ENCODE measurements at regions not wholly inside any gene's neighbourhood (a gene's known extent, or its start where the extent isn't known, plus 50 kb on each side); places are given as distances from the start of the nearest gene placed in this dataset.

DNA sequence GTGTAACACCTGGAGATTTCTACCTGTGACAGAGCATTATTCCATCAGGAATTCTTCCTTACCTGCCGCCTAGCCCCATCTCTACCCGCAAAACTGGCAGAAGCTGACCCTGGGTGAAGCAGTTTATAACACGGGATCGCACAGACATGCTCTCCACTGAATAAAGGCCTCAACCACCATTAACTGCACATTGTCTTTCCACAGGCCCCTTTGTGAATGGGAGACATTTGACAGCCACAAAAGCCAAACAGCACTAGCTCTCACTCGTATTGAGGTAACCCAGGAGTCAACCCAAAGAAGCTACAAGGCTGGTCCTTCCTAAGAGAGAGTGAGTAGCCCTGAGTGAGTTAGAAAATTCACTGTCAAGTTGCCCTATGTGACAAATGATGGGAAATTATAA, 135.6 kb downstream of the RCN1 start:
- Histone ChIP-seq H3K4me2 (ENCODE audit: insufficient read depth, low read length) (no peak overlapping the region), H3K9ac (ENCODE audit: low read depth, low read length) (no peak overlapping the region), H3K79me2 (ENCODE audit: insufficient read depth, low read length) (no peaks in the 10 kb centered on the region), H3K27me3 (ENCODE audit: insufficient read depth, low read length, poor library complexity) (peaks cover 24% of the 10 kb centered on the region), H3K9me3 (ENCODE audit: insufficient read depth, low read length, severe bottlenecking) (no peaks in the 10 kb centered on the region), H2AFZ (ENCODE audit: low read depth, low read length) (no peak overlapping the region), H3K4me1 (ENCODE audit: insufficient read depth, low read length) (peaks cover 6% of the 10 kb centered on the region), H3K27ac (ENCODE audit: low read length) (no peak overlapping the region), H3K36me3 (ENCODE audit: insufficient read depth, low read length) (no peaks in the 10 kb centered on the region), H4K20me1 (ENCODE audit: insufficient read depth, low read length) (no peaks in the 10 kb centered on the region), H3K4me3 (ENCODE audit: low read depth in 1 of 2, low read length in 2 of 2) (no peak overlapping the region)
- TF ChIP-seq CTCF (IDR thresholded peaks at IDR 0.05; ENCODE audit: borderline replicate concordance, extremely low read depth, low read length, poor library complexity, severe bottlenecking) (no peak), EZH2 (IDR thresholded peaks at IDR 0.05; ENCODE audit: borderline replicate concordance, low read depth, low read length, severe bottlenecking) (no peak)
- ATAC-seq (ENCODE audit: insufficient read depth, low read depth) (no peak), DNase-seq (no peak)

GRCh38 chr11:32229576-32230240, 138.8 kb downstream of the RCN1 start:
- peaks cover 6% of the 10 kb centered on the region for H3K27me3 ChIP-seq (ENCODE audit: insufficient read depth, low read length, poor library complexity)
- H2AFZ ChIP-seq (ENCODE audit: low read depth, low read length): no peak overlapping the region

GRCh38 chr11:32231909-32232493, 141.1 kb downstream of the RCN1 start:
- Histone ChIP-seq H2AFZ (ENCODE audit: low read depth, low read length) (no peak overlapping the region), H3K27ac (ENCODE audit: low read length) (no peak overlapping the region), H3K4me2 (ENCODE audit: insufficient read depth, low read length) (no peak overlapping the region), H3K9me3 (ENCODE audit: insufficient read depth, low read length, severe bottlenecking) (no peaks in the 10 kb centered on the region), H3K4me1 (ENCODE audit: insufficient read depth, low read length) (peaks cover 6% of the 10 kb centered on the region), H3K27me3 (ENCODE audit: insufficient read depth, low read length, poor library complexity) (peaks cover 15% of the 10 kb centered on the region), H3K4me3 (ENCODE audit: low read depth in 1 of 2, low read length in 2 of 2) (no peak overlapping the region), H3K36me3 (ENCODE audit: insufficient read depth, low read length) (no peaks in the 10 kb centered on the region), H3K79me2 (ENCODE audit: insufficient read depth, low read length) (no peaks in the 10 kb centered on the region), H4K20me1 (ENCODE audit: insufficient read depth, low read length) (no peaks in the 10 kb centered on the region), H3K9ac (ENCODE audit: low read depth, low read length) (no peak overlapping the region)
- TF ChIP-seq CTCF (IDR thresholded peaks at IDR 0.05; ENCODE audit: borderline replicate concordance, extremely low read depth, low read length, poor library complexity, severe bottlenecking): peak; percentile 79
- no peak for TF ChIP-seq EZH2 (IDR thresholded peaks at IDR 0.05; ENCODE audit: borderline replicate concordance, low read depth, low read length, severe bottlenecking)
- DNase-seq (peak; percentile 47), ATAC-seq (ENCODE audit: insufficient read depth, low read depth) (peak; percentile 89)

More at GRCh38 chr11:32229576-32230240, 138.8 kb downstream of the RCN1 start:
- H3K36me3 ChIP-seq (ENCODE audit: insufficient read depth, low read length): no peaks in the 10 kb centered on the region
- H4K20me1 ChIP-seq (ENCODE audit: insufficient read depth, low read length): no peaks in the 10 kb centered on the region
- H3K9ac ChIP-seq (ENCODE audit: low read depth, low read length): no peak overlapping the region
- no peak overlapping the region for H3K4me3 ChIP-seq (ENCODE audit: low read depth in 1 of 2, low read length in 2 of 2)
- no peaks in the 10 kb centered on the region for H3K79me2 ChIP-seq (ENCODE audit: insufficient read depth, low read length)
- H3K4me1 ChIP-seq (ENCODE audit: insufficient read depth, low read length): peaks cover 6% of the 10 kb centered on the region
- DNase-seq: peak; percentile 36
- H3K4me2 ChIP-seq (ENCODE audit: insufficient read depth, low read length): no peak overlapping the region
- TF ChIP-seq EZH2 (IDR thresholded peaks at IDR 0.05; ENCODE audit: borderline replicate concordance, low read depth, low read length, severe bottlenecking) (no peak), CTCF (IDR thresholded peaks at IDR 0.05; ENCODE audit: borderline replicate concordance, extremely low read depth, low read length, poor library complexity, severe bottlenecking) (no peak)
- ATAC-seq (ENCODE audit: insufficient read depth, low read depth): peak; percentile 72
- no peaks in the 10 kb centered on the region for H3K9me3 ChIP-seq (ENCODE audit: insufficient read depth, low read length, severe bottlenecking)
- H3K27ac ChIP-seq (ENCODE audit: low read length): no peak overlapping the region

Measured in DND-41 (cell line).